ENCODE measurements at regions not wholly inside any gene's neighbourhood (a gene's known extent, or its start where the extent isn't known, plus 50 kb on each side); places are given as distances from the start of the nearest gene placed in this dataset.

- H3K27ac ChIP-seq (ENCODE audit: control insufficient read depth, insufficient read depth, low read length): no peak overlapping the region
- no peak overlapping the region for H2AFZ ChIP-seq (ENCODE audit: control insufficient read depth, low read length)
- dilution Hi-C loops (cut with MboI; ENCODE audit: extremely low pct_ligation_motif_present, low sequenced_read_pairs): no loop called here
- TF ChIP-seq EZH2 (IDR thresholded peaks at IDR 0.05; ENCODE audit: low read length): no peak
- TF ChIP-seq, protein P1, sequence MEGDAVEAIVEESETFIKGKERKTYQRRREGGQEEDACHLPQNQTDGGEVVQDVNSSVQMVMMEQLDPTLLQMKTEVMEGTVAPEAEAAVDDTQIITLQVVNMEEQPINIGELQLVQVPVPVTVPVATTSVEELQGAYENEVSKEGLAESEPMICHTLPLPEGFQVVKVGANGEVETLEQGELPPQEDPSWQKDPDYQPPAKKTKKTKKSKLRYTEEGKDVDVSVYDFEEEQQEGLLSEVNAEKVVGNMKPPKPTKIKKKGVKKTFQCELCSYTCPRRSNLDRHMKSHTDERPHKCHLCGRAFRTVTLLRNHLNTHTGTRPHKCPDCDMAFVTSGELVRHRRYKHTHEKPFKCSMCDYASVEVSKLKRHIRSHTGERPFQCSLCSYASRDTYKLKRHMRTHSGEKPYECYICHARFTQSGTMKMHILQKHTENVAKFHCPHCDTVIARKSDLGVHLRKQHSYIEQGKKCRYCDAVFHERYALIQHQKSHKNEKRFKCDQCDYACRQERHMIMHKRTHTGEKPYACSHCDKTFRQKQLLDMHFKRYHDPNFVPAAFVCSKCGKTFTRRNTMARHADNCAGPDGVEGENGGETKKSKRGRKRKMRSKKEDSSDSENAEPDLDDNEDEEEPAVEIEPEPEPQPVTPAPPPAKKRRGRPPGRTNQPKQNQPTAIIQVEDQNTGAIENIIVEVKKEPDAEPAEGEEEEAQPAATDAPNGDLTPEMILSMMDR (optimal IDR thresholded peaks at IDR 0.05 in 1 of 3, IDR thresholded peaks at IDR 0.05 in 1 of 3, conservative IDR thresholded peaks at IDR 0.05 in 1 of 3; ENCODE audit: extremely low read depth in 1 of 3, insufficient read depth in 2 of 3, low read length in 3 of 3): no peak
- DNase-seq (ENCODE audit: low read depth, low spot score): no peak
- H3K36me3 ChIP-seq (ENCODE audit: control insufficient read depth in 2 of 2, extremely low read depth in 1 of 2, insufficient read depth in 2 of 2, low read length in 2 of 2): no peaks in the 10 kb centered on the region
- H3K4me1 ChIP-seq (ENCODE audit: control insufficient read depth, extremely low read depth, insufficient read depth, low read length): no peaks in the 10 kb centered on the region
- no peak overlapping the region for H3K4me3 ChIP-seq (ENCODE audit: control insufficient read depth in 2 of 3, extremely low read depth in 1 of 3, insufficient read depth in 2 of 3, low read depth in 1 of 3, low read length in 3 of 3)
- no peaks in the 10 kb centered on the region for H4K20me1 ChIP-seq (ENCODE audit: control insufficient read depth, extremely low read depth, insufficient read depth, low read length)
- no peaks in the 10 kb centered on the region for H3K79me2 ChIP-seq (ENCODE audit: control insufficient read depth, insufficient read depth, low read length)
- FAIRE-seq: no peak
- no peaks in the 10 kb centered on the region for H3K9me1 ChIP-seq (ENCODE audit: control insufficient read depth, extremely low read depth, insufficient read depth, low read length)
- H3K27me3 ChIP-seq (ENCODE audit: control insufficient read depth, extremely low read depth, insufficient read depth, low read length): peaks cover 7% of the 10 kb centered on the region
- H3K9me3 ChIP-seq (ENCODE audit: control insufficient read depth, low read depth, low read length): no peaks in the 10 kb centered on the region
- no peak overlapping the region for H3K9ac ChIP-seq (ENCODE audit: control insufficient read depth, extremely low read depth, insufficient read depth, low read length)
- H3K4me2 ChIP-seq (ENCODE audit: control insufficient read depth, extremely low read depth, insufficient read depth, low read depth, low read length): no peak overlapping the region
Measured at GRCh38 chr2:217152831-217153230, 293.0 kb upstream of the TNP1 start.

- no peaks in the 10 kb centered on the region for H3K9me1 ChIP-seq (ENCODE audit: control insufficient read depth, extremely low read depth, insufficient read depth, low read length)
- H2AFZ ChIP-seq (ENCODE audit: control insufficient read depth, low read length): no peak overlapping the region
- no peaks in the 10 kb centered on the region for H4K20me1 ChIP-seq (ENCODE audit: control insufficient read depth, extremely low read depth, insufficient read depth, low read length)
- H3K4me1 ChIP-seq (ENCODE audit: control insufficient read depth, extremely low read depth, insufficient read depth, low read length): no peaks in the 10 kb centered on the region
- no peak for FAIRE-seq
- H3K9me3 ChIP-seq (ENCODE audit: control insufficient read depth, low read depth, low read length): no peaks in the 10 kb centered on the region
- DNase-seq (ENCODE audit: low read depth, low spot score): no peak
- peaks cover 3% of the 10 kb centered on the region for H3K27me3 ChIP-seq (ENCODE audit: control insufficient read depth, extremely low read depth, insufficient read depth, low read length)
- dilution Hi-C loops (cut with MboI; ENCODE audit: extremely low pct_ligation_motif_present, low sequenced_read_pairs): no loop called here
- TF ChIP-seq EZH2 (IDR thresholded peaks at IDR 0.05; ENCODE audit: low read length): no peak
- TF ChIP-seq, protein P1 (optimal IDR thresholded peaks at IDR 0.05 in 1 of 3, IDR thresholded peaks at IDR 0.05 in 1 of 3, conservative IDR thresholded peaks at IDR 0.05 in 1 of 3; ENCODE audit: extremely low read depth in 1 of 3, insufficient read depth in 2 of 3, low read length in 3 of 3): no peak
- no peak overlapping the region for H3K27ac ChIP-seq (ENCODE audit: control insufficient read depth, insufficient read depth, low read length)
- no peak overlapping the region for H3K4me3 ChIP-seq (ENCODE audit: control insufficient read depth in 2 of 3, extremely low read depth in 1 of 3, insufficient read depth in 2 of 3, low read depth in 1 of 3, low read length in 3 of 3)
- H3K79me2 ChIP-seq (ENCODE audit: control insufficient read depth, insufficient read depth, low read length): no peaks in the 10 kb centered on the region
- no peak overlapping the region for H3K9ac ChIP-seq (ENCODE audit: control insufficient read depth, extremely low read depth, insufficient read depth, low read length)
- no peaks in the 10 kb centered on the region for H3K36me3 ChIP-seq (ENCODE audit: control insufficient read depth in 2 of 2, extremely low read depth in 1 of 2, insufficient read depth in 2 of 2, low read length in 2 of 2)
- no peak overlapping the region for H3K4me2 ChIP-seq (ENCODE audit: control insufficient read depth, extremely low read depth, insufficient read depth, low read depth, low read length)
Measured at GRCh38 chr2:217151509-217152206, 291.8 kb upstream of the TNP1 start.

Data from keratinocyte (primary cell).